ENCODE measurements at regions not wholly inside any gene's neighbourhood (a gene's known extent, or its start where the extent isn't known, plus 50 kb on each side); places are given as distances from the start of the nearest gene placed in this dataset.

- TF ChIP-seq POLR2AphosphoS5 (IDR thresholded peaks at IDR 0.05) (no peak), CTCF (IDR thresholded peaks at IDR 0.05) (no peak)
Measured at GRCh38 chr14:46279776-46280175, 371.8 kb downstream of the RPL10L start.
